ENCODE measurements at regions not wholly inside any gene's neighbourhood (a gene's known extent, or its start where the extent isn't known, plus 50 kb on each side); places are given as distances from the start of the nearest gene placed in this dataset.

DNA sequence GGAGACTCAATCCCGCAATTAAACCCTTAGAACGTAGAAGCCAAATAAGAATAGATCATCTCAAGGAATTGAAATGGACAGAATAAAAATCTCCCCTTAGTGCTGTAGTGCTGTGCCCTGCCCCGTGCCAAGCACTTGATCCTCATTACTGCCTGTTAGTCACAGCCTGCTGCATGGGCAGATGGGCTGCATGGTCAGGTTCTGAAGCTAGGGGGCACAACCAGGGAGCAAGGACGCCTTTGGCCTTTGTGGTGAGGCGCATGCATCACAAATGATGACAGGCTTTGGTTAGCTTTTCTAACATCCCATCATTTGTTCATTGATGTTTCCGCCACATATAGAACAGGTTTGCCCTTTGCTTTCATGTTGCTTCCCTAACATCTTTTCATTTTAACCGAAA lies 336.3 kb upstream of the ADAMTS9 start:
- no peaks in the 10 kb centered on the region for H3K36me3 Mint-ChIP-seq (ENCODE audit: low read depth, unreplicated experiment)
- H3K27me3 Mint-ChIP-seq (ENCODE audit: unreplicated experiment) = no peaks in the 10 kb centered on the region
- no peak overlapping the region for H3K4me3 Mint-ChIP-seq (ENCODE audit: unreplicated experiment)
- TF ChIP-seq, protein P1, sequence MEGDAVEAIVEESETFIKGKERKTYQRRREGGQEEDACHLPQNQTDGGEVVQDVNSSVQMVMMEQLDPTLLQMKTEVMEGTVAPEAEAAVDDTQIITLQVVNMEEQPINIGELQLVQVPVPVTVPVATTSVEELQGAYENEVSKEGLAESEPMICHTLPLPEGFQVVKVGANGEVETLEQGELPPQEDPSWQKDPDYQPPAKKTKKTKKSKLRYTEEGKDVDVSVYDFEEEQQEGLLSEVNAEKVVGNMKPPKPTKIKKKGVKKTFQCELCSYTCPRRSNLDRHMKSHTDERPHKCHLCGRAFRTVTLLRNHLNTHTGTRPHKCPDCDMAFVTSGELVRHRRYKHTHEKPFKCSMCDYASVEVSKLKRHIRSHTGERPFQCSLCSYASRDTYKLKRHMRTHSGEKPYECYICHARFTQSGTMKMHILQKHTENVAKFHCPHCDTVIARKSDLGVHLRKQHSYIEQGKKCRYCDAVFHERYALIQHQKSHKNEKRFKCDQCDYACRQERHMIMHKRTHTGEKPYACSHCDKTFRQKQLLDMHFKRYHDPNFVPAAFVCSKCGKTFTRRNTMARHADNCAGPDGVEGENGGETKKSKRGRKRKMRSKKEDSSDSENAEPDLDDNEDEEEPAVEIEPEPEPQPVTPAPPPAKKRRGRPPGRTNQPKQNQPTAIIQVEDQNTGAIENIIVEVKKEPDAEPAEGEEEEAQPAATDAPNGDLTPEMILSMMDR (IDR thresholded peaks at IDR 0.05; ENCODE audit: unreplicated experiment) = no peak
- no peaks in the 10 kb centered on the region for H3K9me3 Mint-ChIP-seq (ENCODE audit: unreplicated experiment)
- peaks cover 10% of the 10 kb centered on the region for H3K4me1 Mint-ChIP-seq (ENCODE audit: unreplicated experiment)
- H3K27ac Mint-ChIP-seq (ENCODE audit: unreplicated experiment) = no peak overlapping the region
- no peak for DNase-seq (ENCODE audit: low spot score)

DNA sequence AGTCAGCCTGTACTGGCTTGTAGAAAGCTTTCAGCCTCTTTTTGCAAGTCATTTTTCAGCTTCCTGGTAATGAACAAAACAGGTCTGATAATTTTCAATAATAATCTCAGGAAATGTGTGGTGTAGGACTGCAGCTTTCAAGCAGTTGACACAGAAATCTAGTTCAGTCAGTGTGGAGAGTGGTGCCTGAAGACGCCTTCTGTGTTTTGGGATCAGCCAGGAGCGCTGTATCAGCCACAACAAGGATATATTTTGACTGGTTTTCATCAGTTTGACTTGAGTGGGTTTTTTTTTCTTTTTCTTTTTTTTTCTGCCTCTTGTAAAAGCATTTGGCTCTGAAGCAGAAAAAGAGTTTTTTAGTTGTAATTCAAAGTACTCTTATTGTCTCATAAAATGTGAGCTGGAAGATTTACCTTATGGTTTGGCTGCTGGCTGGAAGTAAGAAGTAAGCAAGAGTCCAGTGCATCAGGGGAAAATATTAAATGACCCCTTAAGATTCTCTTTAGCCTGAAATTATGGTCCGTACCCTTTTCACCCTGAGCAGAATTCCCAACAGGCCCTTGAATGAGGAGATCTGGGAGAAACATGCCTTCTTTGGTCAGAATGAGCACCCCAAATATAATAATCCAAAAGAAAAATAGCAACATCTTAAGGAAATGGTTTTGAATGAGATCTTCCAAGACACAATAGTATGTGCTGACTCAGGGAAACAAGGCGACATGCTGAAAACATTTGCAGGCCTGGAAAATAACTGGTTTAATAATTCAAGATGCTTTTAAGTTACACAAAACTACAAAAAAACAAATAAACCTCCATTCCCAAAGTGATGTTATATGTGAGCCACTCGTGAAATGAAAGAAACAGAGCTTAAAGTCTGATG lies 332.7 kb upstream of the ADAMTS9 start:
- no peak for DNase-seq (ENCODE audit: low spot score)
- Mint-ChIP-seq H3K27me3 (ENCODE audit: unreplicated experiment) (no peaks in the 10 kb centered on the region), H3K4me3 (ENCODE audit: unreplicated experiment) (no peak overlapping the region), H3K9me3 (ENCODE audit: unreplicated experiment) (no peaks in the 10 kb centered on the region), H3K27ac (ENCODE audit: unreplicated experiment) (peak overlapping the region; percentile 25), H3K4me1 (ENCODE audit: unreplicated experiment) (peaks cover 16% of the 10 kb centered on the region), H3K36me3 (ENCODE audit: low read depth, unreplicated experiment) (no peaks in the 10 kb centered on the region)
- TF ChIP-seq, protein P1 (IDR thresholded peaks at IDR 0.05; ENCODE audit: unreplicated experiment) = no peak

DNA sequence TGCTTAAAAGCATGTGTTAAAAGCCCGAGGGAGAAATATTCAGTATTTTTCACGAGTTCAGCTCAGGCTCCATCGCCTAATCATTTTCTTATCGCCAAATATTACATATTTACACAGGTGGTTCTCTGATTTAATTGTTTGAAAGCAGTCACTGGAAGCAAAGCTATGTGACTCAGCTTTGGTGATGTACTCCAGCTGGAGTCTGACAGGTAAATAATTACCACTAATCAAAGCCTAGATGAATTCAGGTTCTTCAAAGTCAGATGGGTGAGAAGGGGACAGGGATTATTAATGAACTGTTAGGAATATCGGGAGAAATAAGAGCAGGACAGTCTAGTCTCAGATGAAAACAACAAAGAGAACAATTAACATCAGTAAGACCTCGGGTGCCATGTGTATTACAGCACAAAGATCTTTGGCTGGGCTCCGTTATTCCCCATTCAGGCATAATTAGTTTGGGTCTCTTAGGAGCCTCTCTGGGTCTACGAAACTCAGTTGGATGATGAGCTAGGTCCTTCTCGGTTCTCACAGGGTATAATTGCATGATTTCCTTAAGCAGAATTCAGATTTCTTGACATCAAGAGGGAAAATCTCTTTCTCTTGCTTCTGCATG lies 331.7 kb upstream of the ADAMTS9 start:
- TF ChIP-seq, protein P1 (IDR thresholded peaks at IDR 0.05; ENCODE audit: unreplicated experiment) = no peak
- Mint-ChIP-seq H3K4me1 (ENCODE audit: unreplicated experiment) (peaks cover 16% of the 10 kb centered on the region), H3K27ac (ENCODE audit: unreplicated experiment) (no peak overlapping the region), H3K4me3 (ENCODE audit: unreplicated experiment) (no peak overlapping the region), H3K36me3 (ENCODE audit: low read depth, unreplicated experiment) (no peaks in the 10 kb centered on the region), H3K9me3 (ENCODE audit: unreplicated experiment) (no peaks in the 10 kb centered on the region), H3K27me3 (ENCODE audit: unreplicated experiment) (no peaks in the 10 kb centered on the region)
- DNase-seq (ENCODE audit: low spot score) = no peak

DNA sequence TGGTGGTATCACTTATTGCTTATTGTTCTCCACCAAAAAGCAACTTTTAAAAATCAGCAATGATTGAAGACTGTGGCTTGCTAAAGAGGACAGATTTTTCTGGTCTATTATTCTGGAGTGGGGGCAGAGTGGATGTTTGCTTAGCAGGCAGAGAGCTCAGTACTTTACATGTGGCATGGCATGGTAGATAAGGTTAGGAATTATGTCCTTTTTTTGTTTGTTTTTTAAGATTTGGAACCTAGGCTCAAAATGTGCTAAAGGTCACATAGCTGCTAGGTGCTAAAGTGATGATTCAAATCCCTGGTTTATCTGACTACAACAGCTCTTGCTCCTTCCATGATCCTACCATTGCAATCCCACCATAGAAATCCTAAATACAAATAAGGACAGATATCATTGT lies 331.0 kb upstream of the ADAMTS9 start:
- TF ChIP-seq, protein P1 (IDR thresholded peaks at IDR 0.05; ENCODE audit: unreplicated experiment) = no peak
- Mint-ChIP-seq H3K36me3 (ENCODE audit: low read depth, unreplicated experiment) (no peaks in the 10 kb centered on the region), H3K4me3 (ENCODE audit: unreplicated experiment) (no peak overlapping the region), H3K9me3 (ENCODE audit: unreplicated experiment) (no peaks in the 10 kb centered on the region), H3K4me1 (ENCODE audit: unreplicated experiment) (peaks cover 16% of the 10 kb centered on the region), H3K27me3 (ENCODE audit: unreplicated experiment) (no peaks in the 10 kb centered on the region), H3K27ac (ENCODE audit: unreplicated experiment) (peak overlapping the region; percentile 4)
- no peak for DNase-seq (ENCODE audit: low spot score)

DNA sequence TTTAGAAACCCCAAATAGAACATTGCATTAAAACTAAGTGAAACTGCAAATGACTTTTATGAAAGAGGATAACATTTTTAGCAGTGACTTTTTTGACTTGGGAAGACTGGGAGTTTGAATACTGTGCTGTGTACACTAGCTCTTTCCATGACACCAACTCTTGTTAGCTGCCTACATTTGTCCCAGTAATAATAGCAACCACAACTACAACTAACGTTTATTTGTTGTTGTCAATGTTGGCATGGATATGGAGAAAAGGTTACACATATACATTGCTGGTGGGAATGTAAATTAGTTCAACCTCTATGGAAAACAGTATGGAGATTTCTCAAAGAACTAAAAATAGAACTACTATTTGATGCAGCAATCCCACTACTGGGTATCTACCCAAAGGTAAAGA lies 329.6 kb upstream of the ADAMTS9 start:
- no peaks in the 10 kb centered on the region for H3K27me3 Mint-ChIP-seq (ENCODE audit: unreplicated experiment)
- DNase-seq (ENCODE audit: low spot score) = no peak
- H3K4me1 Mint-ChIP-seq (ENCODE audit: unreplicated experiment) = peaks cover 16% of the 10 kb centered on the region
- TF ChIP-seq, protein P1 (IDR thresholded peaks at IDR 0.05; ENCODE audit: unreplicated experiment) = no peak
- H3K9me3 Mint-ChIP-seq (ENCODE audit: unreplicated experiment) = no peaks in the 10 kb centered on the region
- H3K36me3 Mint-ChIP-seq (ENCODE audit: low read depth, unreplicated experiment) = no peaks in the 10 kb centered on the region
- no peak overlapping the region for H3K27ac Mint-ChIP-seq (ENCODE audit: unreplicated experiment)
- no peak overlapping the region for H3K4me3 Mint-ChIP-seq (ENCODE audit: unreplicated experiment)

Measured in endothelial cell (in vitro differentiated cells).